Amygdala (tissue), 56 donors: ENCODE measurements at regions not wholly inside any gene's neighbourhood (a gene's known extent, or its start where the extent isn't known, plus 50 kb on each side); places are given as distances from the start of the nearest gene placed in this dataset.
"Not testable (repeated sequence)": the region's sequence is repeated elsewhere in the genome, so short reads cannot be mapped to it uniquely, and the experiment has no call there.

Experiments used
- DNase-seq, 56 donors: peaks; one replicate each; lab custom pipeline; 2025; lab: John Stamatoyannopoulos, UW

DNA sequence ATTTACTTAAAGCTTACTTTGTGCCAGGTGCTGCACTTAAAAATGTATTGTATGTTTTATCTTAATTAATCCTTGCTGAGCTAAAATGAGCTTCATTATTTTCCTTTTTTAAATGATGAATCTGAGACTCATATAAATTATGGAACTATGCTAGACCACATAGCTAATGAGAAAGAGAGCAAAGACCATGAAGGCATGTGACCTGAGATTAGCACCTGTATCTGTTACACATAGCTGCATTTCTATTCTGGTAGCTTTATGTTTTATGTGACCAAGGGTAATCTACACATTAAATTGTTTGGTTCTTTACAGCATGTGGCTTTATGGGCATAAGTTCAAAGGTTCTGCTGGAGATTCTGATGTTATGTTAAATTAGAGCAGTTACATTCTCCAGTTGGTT, 839.1 kb upstream of the SORCS1 start:
- DNase-seq = no peak

- no peak for DNase-seq
These were observed 838.6 kb upstream of the SORCS1 start for GRCh38 chr10:108003061-108003460.

- DNase-seq = no peak
These were observed 835.9 kb upstream of the SORCS1 start for GRCh38 chr10:108000365-108000764.

- DNase-seq = no peak
These were observed 830.2 kb upstream of the SORCS1 start for GRCh38 chr10:107994621-107995270.

GRCh38 chr10:107986571-107986970, 822.1 kb upstream of the SORCS1 start:
- DNase-seq = no peak

DNA sequence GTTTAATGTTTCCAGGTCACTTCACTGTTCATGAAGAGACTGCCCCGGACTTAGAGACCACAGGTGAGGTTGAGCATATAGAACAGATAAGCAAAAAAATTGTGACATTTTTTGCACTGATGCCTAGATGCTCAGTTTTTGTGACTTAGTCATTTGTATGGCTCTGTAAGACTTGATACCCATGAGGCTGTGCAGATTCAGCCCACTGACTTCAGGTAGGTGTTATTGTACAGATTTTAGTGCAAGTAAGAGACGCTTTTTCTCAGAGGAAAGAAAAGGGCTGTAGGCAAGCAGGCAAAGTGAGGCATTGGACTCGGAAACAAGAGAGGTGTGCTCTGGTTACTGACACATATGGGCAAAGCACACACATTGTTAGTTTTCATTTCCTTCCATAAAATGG, 820.1 kb upstream of the SORCS1 start:
- no peak for DNase-seq

- DNase-seq = no peak
These were observed 819.6 kb upstream of the SORCS1 start for GRCh38 chr10:107984149-107984548.

- no peak for DNase-seq
These were observed 813.9 kb upstream of the SORCS1 start for GRCh38 chr10:107978455-107978854.

DNA sequence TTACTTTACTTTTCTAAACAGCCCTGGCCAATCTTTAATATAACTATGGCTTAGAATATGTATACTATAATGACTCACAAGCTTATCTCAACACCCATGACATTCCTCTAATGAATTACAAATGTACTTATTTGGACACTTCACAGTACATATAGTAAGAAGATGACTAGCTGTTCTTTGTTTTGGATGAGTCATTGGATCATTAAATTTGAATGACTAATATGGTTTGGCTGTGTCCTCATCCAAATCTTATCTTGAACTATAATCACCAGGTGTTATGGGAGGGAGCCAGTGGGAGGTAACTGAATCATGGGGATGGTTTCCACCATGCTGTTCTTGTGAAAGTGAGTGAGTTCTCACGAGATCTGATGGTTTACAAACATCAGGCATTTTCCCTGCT, 807.5 kb upstream of the SORCS1 start:
- DNase-seq = no peak

- DNase-seq = no peak
These were observed 806.9 kb upstream of the SORCS1 start for GRCh38 chr10:107971411-107971810.

- no peak for DNase-seq
These were observed 806.0 kb upstream of the SORCS1 start for GRCh38 chr10:107970512-107970911.

DNA sequence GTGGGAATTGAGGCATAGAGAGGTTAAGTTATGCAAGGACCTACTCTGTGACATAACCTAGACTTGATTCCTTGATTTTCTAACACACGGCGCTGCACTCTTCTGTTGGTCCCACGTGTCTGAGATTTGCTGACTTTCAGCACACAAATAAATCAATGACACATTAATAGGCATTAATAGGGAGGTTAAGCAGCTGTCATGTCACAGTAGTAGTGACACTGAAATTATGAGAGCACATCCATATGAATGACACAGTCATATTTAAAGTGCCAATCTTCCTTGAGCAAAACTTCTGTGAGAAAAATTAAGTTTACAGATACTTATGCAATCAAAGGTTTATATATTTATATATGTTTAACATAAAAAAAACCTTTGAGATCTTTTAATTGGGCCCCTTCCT, 805.4 kb upstream of the SORCS1 start:
- DNase-seq = no peak

DNA sequence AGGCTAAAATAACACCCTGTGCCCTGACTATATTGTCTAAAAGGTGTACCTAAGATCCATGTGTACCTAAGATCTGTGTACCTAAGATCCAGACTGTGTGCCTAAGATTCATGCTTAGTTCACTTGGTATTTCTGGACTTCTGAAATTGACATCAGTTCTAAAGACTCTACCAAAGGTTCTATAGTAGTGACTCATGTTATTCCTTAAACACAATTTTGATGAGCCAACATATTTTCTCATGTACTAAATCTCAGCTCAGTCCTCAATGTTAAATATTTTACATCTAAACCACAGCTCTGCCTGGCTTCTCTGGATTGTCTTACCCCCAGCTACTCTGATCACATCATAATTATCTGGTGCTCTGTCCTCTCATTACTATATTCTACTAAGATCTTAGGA, 802.3 kb upstream of the SORCS1 start:
- DNase-seq = no peak

- no peak for DNase-seq
These were observed 788.4 kb upstream of the SORCS1 start for GRCh38 chr10:107952649-107953556.

- not testable (repeated sequence) for DNase-seq
These were observed 786.0 kb upstream of the SORCS1 start for GRCh38 chr10:107950411-107951062.

- no peak for DNase-seq
These were observed 778.3 kb upstream of the SORCS1 start for GRCh38 chr10:107942826-107943225.

DNA sequence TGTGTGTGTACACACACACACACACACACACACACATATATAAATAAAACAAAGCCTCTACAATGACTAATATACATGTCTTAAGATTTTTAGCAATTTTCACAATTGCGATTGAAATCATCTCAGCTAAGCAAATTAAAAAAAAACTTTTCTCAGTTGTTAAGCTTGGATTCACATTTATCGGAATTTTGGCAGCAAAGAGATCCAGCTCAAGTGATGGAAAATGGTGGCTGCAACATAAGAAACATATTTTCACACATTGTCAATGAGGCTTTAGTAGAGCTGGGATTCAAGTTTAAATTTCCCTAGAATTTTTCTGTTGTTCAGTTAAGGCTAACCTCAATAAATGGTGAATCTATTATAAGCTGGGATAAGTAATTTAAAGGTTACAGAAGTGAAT, 768.6 kb upstream of the SORCS1 start:
- no peak for DNase-seq

DNA sequence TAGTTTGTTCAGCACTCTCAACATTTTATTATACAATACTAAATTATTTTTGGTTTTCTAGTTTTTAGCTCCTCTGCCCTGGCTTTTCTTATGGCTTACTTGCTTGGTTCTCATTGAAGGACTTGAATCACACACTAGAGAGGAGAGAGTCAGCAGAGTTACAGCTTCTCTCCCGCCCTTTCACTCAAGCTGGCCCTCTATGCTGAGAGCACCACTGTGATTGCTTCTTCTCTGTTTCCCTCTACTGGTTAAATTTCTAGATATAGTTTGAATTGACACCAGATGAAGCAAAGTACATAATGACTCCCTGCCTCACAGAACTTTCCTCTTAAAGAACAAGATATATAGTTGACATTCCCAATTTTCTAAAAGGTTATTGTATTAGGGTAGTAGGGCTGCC, 767.3 kb upstream of the SORCS1 start:
- no peak for DNase-seq

DNA sequence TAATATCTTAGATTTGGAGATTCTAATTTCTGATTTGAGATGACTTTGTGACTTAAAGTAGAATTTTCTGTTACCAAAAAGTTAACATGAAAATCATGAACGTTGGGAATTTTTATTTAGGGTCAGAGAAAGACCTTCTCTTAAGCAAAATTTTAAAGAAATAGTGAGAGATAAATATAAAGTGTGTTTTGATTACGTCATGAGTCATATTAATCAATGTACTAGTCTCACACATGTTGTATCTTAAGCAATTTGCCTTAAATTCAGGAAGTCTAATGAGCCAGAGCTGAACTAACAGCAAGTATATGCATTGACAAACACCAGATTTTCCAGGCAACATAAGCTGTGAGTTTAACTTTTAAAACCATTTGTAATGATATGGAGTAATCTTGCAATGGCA, 765.5 kb upstream of the SORCS1 start:
- DNase-seq = no peak

- no peak for DNase-seq
These were observed 760.0 kb upstream of the SORCS1 start for GRCh38 chr10:107924458-107924857.

DNA sequence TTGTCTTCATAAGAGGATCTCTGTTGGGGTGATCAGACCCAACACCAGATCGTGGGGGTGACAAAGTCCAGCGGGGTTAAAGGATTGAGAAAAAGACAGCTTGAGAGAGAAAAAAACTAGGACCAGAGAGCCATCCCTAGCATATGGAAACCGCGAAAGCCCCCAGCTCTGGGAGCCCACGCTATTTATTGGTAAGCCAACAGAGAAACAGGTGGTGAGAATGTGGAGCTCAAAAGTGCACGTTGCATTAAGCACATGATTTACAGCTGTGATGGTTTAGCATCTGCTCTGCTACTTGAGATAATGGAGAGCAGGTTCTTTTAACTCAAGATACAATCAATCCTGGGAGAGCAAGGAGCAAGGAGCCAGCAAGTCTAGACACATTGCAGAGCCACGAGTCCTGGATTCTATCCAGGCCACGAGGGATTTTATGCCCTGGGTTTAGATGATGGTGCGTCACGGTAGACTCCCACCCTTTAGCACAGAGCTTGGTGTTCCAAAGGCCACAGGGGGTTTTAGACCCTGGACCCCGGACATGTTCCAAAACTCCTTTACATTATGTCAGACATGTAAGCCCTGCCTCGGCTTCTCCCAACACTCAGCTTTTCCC, 755.2 kb upstream of the SORCS1 start:
- DNase-seq = no peak
